ENCODE measurements at regions not wholly inside any gene's neighbourhood (a gene's known extent, or its start where the extent isn't known, plus 50 kb on each side); places are given as distances from the start of the nearest gene placed in this dataset.

GRCh38 chr1:215474940-215475339 lies 92.2 kb upstream of the KCTD3 start:
- TF ChIP-seq GATA2 (IDR thresholded peaks at IDR 0.05; ENCODE audit: low read depth, low read length) (no peak), GATA3 (IDR thresholded peaks at IDR 0.05; ENCODE audit: low read depth, low read length) (no peak)

Data from SH-SY5Y (cell line).